NCI-H2196 (cell line): ENCODE measurements at regions not wholly inside any gene's neighbourhood (a gene's known extent, or its start where the extent isn't known, plus 50 kb on each side); places are given as distances from the start of the nearest gene placed in this dataset.
"Not testable (repeated sequence)": the region's sequence is repeated elsewhere in the genome, so short reads cannot be mapped to it uniquely, and the experiment has no call there.

Experiments used
- DNase-seq: peaks from one replicate; lab custom pipeline; 2025; ENCODE audit not compliant: unreplicated experiment; lab: John Stamatoyannopoulos, UW

DNA sequence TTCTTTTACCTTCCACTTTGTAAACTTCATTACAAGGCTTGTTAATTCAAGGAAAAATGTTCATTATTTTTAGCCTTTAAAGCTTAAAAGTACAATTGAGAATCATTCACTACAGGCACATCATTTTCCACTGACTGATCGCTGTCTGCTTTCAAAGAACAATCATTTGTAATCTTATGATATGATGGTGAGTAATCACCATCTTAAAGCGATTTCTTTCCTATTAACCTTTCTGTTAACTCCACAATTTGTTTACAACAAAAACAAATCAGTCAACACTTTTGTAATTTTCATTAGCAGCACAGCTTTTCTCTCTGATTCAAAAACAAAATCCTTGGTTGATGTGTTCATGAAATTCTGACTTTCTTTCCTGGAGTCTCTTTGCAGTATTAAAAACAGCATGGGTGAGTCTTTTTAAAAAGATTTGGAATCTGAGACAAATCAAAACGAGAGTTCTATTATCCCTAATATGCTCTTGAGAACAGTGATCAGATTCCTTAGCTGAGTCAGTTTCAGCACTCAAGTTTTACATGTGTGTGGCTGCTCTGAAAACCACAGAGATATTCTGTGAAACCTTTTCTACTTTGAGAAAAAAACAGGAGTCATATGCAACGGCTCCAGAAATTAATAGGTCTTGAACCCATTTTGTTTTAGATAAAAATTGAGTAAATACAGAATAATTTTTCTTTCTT lies 145.8 kb upstream of the TMPRSS15 start:
- no peak for DNase-seq

DNA sequence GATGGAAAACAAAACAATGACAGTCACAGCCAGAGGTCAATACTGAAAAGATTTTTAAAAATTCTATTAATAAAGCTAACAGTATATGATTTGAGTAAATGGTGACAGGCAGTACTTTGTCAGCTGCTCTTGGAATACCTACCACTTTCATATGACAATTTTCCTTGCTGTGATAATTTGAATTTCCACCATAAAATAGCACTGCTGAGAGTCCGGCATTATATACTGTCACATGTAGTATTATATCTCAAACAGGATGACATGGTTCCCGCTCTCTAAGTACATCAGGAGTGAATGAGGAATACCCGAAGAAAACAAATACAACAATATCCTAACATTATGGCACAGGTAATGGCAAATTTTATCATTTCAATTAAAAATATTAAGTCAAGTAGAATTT lies 146.8 kb upstream of the TMPRSS15 start:
- DNase-seq = no peak

DNA sequence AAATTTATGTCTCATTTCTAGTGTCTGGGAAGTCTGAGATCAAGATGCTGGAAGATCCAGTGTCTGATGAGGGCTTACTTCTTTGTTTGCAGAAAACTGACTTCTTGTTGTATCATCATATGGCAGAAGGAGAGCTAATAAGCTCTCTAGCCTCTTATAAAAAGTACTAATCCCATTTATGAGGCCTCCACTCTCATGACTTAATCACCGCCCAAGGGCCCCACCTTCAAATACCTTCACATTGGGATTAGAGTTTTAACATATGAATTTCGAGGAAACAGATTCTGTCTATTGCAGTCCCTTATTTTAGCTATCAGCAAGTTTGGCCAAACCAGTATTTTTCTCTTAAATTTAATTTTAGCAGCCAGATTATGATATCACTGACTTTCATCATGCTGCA lies 150.2 kb upstream of the TMPRSS15 start:
- DNase-seq = no peak

DNA sequence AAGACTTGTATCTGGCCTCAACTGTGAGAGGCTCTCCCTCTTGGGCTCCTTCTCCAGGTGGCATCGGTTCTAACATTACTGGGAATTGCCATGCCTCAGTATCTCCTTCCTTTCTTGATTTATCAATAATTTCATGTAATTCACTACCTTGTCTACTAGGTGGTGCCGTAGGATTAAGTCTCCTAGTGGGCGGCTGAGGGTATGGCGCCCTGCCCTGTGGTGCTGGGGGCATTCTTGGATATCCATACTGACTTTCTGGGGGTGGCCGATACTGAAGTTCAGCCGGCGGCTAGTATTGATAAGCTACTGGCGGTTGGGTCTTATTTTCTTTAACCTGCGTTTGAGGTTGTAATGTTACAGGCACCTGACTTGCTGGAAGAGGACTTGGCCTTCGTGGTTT lies 164.2 kb upstream of the TMPRSS15 start:
- DNase-seq = not testable (repeated sequence)

DNA sequence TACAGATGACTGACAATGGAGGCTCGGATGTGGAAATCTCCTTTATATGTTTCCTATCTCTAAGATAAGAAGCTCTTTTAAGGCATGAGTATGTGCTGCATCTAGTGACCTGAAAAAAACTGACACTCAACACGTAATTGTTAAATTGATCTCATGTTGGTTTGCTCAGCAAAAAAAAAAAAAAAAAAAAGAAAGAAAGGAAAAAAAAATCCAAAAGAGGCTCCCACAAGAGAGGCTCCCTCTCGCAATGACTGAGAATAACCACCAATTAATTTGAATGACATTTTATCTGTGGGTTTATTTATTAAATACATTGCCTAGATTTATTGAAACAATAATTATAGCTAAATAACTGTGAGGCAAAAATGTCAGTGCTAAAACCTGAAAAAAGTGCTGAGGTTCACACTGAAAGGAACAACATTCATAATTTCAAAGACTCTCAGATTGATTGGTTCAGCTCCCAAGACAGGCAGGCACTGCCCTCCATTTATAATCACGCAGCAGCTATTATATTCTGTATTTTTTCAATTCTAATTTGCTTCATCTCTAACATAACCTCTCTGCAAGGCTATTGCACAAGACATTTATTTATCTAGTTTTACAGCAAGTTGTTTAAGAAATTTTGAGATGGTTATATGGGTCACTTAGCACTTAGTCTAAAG lies 184.5 kb upstream of the TMPRSS15 start:
- DNase-seq = no peak

DNA sequence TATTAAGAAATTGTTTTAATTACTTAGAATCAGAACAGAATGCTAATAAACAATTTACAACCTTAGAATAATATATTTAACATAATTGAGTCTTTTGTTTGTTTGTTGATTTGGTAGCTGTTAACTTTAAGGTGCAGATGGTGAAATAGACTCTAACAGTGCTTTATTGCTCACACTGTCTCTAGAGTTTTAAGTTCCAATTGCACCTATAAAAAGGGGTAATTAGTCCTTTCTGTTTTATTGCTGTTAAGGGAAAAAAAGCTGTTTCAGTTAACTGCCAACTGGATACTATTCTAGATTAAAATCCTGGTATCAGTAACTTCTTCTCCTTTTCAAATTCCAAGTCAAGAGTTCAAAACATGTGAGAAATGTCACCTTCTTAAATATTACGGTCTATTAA lies 197.6 kb upstream of the TMPRSS15 start:
- no peak for DNase-seq

DNA sequence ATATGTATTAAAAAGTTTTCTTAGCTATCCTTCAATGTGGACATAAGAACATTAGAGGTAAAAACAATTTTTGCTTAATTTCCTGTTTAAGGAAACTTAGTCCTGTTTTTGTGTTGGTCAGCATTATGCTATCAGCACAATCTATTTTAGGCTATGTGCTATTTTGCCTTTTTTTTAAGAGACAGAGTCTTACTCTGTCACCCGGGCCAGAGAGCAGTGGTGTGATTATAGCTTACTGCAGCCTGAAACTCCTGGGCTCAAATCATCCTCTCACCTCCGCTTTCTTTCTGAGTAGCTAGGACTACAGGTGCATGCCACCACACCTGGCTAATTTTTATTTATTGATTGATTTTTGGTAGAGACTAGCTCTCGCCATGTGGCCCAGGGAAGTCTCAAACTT lies 199.1 kb upstream of the TMPRSS15 start:
- DNase-seq = no peak

DNA sequence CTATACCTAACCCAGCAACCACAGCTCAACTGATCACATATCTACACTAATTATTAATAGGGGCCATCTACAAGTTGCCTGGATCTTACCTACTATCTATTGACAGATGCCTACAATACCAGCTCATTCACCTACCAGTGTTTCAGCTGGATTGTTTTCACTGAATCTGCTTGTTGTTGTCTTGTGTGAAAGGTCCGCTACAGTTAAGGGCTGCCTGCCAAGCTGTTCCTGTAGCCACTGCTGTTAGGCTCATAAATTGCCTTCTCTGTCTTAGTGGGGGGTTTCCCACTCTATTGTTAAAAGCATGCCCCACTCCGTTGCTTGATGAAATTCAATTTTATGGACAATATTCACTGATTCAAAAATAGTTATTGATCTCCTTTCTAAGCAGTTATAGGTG lies 199.7 kb upstream of the TMPRSS15 start:
- DNase-seq = no peak

DNA sequence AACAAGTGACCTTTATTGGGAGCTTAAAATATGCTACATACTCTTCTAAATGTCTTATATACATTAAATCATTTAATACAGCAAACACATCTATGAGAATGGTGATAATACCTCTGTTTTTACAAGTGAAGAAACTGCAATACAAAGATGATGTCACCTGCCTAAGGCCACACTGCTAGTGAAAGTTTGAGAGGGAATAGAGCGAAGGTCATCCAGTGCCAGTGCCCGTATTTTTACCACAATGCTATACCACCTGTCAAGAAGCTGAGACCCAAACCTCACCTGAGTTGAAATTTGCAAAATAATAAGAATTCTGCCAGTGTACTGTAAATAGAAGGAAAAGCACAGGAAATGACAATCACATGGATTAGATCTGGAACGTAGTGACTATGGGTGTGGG lies 200.4 kb upstream of the TMPRSS15 start:
- no peak for DNase-seq

DNA sequence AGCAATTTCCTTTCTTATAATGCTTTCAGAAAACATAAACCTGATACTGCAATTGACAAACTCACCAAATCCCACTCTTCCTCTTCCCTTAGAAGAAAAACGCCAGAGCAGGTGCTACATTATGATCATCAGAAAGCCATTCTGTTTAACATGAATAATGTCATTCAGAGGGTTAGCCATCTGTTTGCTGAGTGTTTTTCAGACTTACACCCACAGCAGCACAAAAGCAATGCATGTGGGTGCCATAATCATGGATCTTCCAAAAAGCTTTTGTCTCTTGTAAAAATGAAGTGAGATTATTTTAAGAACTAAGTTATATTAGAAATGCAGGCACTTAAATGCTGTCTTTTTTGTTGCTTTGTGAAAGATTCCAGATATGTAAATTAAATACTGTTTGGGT lies 204.6 kb upstream of the TMPRSS15 start:
- DNase-seq = no peak

DNA sequence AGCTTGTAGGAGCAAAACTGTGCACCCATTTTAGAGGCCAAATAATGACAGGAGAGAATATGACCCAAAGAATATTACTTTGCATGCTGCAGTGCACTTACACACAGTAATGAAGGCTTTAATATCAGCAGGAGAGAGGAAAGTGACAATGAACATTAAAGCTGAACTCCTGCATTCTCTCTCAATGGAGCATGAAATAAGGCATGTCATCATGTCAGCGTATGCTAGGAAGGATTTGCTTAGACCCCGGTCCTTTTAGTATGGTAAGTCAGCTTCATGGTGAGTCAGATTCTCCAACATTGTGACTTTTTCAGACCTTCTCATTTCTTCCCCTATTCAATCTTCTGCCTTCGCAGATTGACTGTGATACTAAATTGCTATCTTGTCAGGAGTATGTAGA lies 210.7 kb upstream of the TMPRSS15 start:
- DNase-seq = no peak

DNA sequence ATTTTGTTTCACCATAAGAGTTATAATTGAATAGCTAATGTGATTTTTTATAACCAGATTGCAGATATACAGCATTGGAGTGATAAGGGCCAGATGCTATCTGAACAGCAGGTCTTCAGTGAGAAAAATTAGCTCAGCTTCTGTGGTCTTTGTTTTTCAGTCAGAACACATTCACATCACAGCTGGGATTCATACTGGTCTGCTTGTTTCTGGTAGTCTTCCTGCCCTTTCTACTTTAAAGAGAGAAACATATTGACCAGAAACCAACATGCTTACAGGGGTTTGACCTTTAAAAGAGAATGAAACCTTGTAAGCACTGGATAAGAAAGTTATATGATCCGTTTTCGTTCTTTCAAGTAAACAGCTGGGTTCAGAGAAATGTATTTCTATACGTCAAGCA lies 213.7 kb upstream of the TMPRSS15 start:
- no peak for DNase-seq

DNA sequence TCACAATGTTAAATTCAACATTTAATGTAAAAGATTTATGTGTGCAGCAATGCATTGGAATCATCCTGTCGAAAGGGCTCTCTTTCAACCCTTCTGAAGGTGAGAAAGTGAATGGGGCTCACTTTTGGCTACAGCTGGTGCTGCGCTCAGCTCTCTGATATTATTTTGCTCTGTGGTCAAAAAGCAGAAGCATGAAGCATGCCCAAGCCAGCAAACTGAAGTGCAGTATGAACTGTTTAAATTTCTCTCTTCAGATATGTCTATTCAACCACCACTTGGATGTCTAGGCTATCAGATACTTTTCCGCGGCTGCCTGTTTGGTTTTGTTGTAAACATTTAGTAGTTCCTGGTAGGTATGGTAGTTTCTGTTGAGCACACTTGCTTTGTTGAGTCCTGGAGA lies 216.9 kb upstream of the TMPRSS15 start:
- DNase-seq = no peak

DNA sequence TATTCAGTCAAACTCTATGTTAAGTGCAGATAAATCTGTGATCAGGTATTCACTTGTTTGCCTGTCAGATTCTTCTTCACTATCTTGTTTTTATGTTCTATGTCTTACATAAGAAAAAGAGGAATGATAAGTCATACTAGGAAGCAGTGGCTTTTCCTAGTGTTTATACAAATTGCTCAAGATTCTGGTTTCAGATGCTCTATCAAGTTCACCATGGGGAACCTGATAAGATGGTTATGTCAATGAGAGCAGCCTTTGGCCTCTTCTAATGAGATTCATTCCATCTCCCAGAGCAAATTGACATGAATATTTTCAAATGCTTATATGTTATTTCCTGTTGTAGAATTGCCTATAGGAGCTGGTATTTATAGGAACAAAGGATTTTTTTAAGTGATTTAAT lies 218.8 kb upstream of the TMPRSS15 start:
- no peak for DNase-seq

DNA sequence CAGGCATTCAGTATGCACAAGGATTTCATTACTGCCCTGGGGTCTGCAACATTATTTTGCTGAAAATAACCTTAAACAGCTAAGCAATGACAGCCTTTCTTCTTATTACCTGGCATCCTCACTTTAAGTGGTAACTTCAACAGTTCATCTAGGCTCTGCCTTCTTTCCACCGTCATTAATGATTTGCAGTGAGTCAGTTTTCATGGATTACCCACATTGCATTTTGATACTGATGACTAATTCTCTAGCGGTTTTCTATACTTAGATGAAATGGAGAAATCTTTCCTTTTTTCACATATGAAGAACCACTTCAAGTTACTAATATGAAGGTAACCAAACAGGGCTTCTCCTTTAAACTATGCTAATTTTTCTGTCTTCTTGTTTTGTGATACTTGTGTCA lies 226.9 kb upstream of the TMPRSS15 start:
- no peak for DNase-seq

DNA sequence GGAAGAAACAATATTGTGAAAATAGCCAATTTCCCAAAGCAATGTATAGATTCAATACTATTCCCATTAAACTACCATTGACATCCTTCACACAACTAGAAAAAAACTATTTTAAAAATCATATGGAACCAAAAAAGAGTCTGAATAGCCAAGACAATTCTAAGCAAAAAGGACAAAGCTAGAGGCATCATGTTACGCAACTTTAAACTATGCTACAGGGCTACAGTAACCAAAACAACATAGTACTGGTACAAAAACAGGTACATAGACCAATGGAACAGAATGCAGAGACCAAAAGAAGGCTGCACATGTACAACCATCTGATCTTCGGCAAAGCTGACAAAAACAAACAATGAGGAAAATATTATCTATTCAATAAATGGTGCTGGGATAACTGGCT lies 233.3 kb upstream of the TMPRSS15 start:
- DNase-seq = no peak

DNA sequence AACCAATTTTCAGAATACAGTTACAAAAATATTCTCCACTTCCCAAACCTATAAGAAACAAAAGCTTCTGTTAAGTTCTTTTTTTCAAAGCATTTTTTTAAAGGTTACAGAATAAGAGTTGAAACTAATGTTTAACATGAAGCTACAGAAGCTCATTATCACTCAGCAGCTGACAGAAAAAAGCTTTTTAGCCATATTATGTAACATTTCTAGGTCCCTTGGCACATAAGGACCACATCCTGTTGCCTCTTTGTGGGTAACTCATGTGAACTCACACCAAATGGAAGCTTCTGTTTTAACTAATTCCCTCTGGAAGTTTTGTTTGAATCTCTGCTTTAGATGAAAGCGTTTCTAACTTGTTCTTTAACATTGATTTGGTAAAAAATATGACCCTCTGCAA lies 242.5 kb upstream of the TMPRSS15 start:
- DNase-seq = no peak

DNA sequence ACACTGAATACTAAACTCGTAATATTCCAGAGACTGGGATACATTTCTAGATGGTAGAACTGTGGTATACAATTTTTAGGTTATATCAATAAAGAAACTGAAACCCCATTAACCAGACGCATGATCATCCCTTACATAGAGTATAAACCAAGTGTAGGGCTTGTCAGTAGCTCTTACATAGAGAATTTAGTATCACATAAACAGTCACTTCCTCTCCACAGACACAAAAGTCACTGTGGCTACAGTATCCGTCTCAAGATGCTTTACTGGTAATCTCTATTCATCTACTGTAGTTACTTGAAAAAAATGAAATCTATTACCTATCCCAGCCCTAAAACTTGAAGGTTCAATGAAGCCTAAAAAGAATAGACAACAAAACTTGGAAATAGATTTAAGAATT lies 252.3 kb upstream of the TMPRSS15 start:
- no peak for DNase-seq

DNA sequence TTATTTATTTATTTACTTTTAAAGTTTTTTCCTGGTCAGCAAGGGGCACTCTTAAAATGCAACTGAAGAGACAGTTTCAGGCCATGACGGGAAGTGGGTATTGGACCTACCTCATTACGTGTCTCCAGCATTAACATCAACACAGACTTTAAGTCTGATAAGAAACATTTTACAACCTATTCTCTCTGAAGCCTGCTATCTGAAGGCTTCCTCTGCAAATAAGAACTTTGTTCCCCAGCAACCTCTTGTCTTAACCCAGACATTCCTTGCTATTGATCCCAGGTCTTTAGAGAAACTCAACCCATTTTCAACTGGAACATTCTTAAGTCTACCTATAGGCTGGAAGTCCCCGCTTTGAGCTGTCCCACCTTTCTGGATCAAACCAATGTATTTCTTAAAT lies 258.3 kb upstream of the TMPRSS15 start:
- DNase-seq = no peak

DNA sequence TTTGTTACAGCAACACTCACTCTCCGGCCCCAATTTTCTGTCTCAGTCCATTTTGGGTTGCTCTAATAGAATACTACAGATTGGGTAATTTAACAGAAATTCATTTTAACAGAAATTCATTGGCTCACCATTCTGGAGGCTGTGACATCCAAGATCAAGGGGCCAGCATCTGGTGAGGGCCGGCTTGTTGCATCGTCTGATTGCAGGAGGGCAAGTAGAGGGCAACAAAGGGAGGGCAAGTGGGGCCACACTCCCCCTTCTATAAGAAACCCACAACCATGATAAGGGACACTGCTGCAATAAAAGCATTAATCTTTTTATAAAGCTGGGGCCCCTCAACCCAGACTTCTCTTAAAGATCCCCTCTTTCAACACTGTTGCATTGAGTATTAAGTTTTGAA lies 260.1 kb upstream of the TMPRSS15 start:
- no peak for DNase-seq

DNA sequence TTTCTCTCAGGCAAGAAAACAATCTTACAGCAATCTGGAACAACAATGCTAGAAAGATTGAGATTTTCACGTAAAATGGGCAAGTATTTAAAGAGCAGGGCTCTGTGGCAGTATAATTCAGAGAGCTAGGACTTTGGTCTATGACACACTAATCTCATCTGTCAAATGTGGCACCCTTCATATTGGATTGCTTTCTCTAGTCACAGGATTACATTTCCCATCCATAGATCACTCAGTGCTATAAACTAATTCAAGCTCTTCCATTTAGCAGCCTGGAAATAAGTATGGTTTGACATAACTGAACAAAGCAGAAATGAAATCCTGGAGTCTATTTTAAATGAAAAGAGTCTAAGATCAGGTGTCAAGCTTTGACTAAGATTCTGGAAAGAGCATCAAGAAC lies 263.1 kb upstream of the TMPRSS15 start:
- no peak for DNase-seq

DNA sequence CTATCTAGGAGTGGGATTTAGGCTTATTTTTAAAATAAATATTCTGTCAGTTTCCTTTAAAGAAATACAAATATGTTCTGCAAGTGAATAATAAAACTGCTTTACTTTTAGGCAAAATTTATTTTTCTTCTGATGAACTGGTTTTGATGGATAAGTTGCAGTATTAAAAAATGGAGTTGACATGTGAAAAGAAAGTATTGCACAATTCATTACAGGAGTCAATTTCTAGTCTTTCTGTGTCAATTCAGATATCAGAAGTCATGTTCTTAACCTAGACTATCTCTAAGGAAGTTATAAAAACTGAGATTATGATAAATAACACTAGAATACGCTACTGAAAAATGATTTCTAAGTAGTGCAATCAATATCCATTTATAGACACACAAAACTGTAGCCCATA lies 270.2 kb upstream of the TMPRSS15 start:
- no peak for DNase-seq

DNA sequence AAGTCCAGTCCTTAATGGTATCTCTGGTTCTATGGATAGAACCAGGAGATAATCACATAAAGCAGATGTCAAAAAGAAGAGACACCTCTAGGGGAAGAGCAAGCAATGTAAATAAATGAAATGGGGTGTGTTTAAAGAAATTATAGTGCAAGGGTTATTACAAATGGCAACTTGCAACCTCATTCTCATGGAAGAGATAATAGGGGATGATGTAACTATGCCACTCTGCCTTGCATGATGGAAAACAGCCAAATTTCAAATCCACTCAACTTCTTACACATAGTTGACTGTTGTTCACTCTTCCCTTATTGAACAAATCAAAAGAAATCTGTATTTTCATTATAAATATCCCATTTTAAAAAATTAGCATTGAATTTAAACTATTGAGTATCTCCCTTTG lies 274.0 kb upstream of the TMPRSS15 start:
- DNase-seq = no peak
